Adrenal gland (tissue), 9 donors: ENCODE measurements at regions not wholly inside any gene's neighbourhood (a gene's known extent, or its start where the extent isn't known, plus 50 kb on each side); places are given as distances from the start of the nearest gene placed in this dataset.

ENCODE experiments used
- DNase-seq, 7 donors: peaks; one replicate each; pipeline ENCODE4 v3.0.0-alpha.2; 2019 to 2020
- H3K27ac ChIP-seq, 5 donors: fragments of 200-600 bp; sonication (generic) in 4 of 5; 1 replicate in 3 of 5; 2 replicates in 2 of 5; pipeline versions ENCODE4 v1.5.1 to v1.8.0; 2016 to 2020; ENCODE audit warnings: mild to moderate bottlenecking in 1 of 5
- H3K27me3 ChIP-seq: fragments of 200-600 bp; 2 replicates; pipeline ENCODE4 v1.8.0; 2021
- H3K36me3 ChIP-seq, 2 donors: fragments of 200-600 bp; replicated peaks in 1 of 2; 1 replicate in 1 of 2; 2 replicates in 1 of 2; pipeline versions ENCODE4 v1.5.1 to v1.8.0; 2018 to 2022
- H3K4me1 ChIP-seq, 2 donors: fragments of 200-600 bp; replicated peaks in 1 of 2; 1 replicate in 1 of 2; 2 replicates in 1 of 2; pipeline versions ENCODE4 v1.5.1 to v1.8.0; 2018 to 2021
- H3K4me3 ChIP-seq, 4 donors: fragments of 200-600 bp; sonication (generic) in 3 of 4; one replicate each; pipeline ENCODE4 v1.5.1; 2016 to 2018
- H3K9me3 ChIP-seq, 3 donors: fragments of 200-600 bp; sonication (generic) in 1 of 3; replicated peaks in 1 of 3; 1 replicate in 2 of 3; 2 replicates in 1 of 3; pipeline versions ENCODE4 v1.5.1 to v1.8.0; 2016 to 2021
- POLR2A ChIP-seq, 2 donors: fragments of 450-650 bp; IDR thresholded peaks; one replicate each; pipeline ENCODE4 v1.6.1; 2017; ENCODE audit warnings: antibody characterized with exemption in 2 of 2, mild to moderate bottlenecking in 2 of 2, moderate library complexity in 1 of 2
- WGBS, 4 donors: extraction: QIAGEN DNeasy Blood & Tissue Kit in 2 of 4; methylation state at CpG; one replicate each; pipeline versions ENCODE4 v1.1.5 to v1.1.7; 2013 to 2017; 5-methylcytosine and 5-hydroxymethylcytosine counted together
- intact Hi-C, 2 donors: fragments of 100-400 bp; cut with DNase I; formaldehyde crosslinking; loops; one replicate each; pipeline versions ENCODE4 v1.14.1 to v1.15.0; 2022 to 2023
- TF ChIP-seq, protein P1 (sequence below), 6 experiments: fragments of 450-650 bp in 4 of 6; fragments of 200-600 bp in 2 of 6; sonication (generic) in 1 of 6; IDR thresholded peaks; 1 replicate in 5 of 6; 2 replicates in 1 of 6; pipeline versions ENCODE4 v1.5.1 to v1.8.0; 2016 to 2021; ENCODE audit warnings: antibody characterized with exemption in 6 of 6, mild to moderate bottlenecking in 2 of 6, moderate library complexity in 1 of 6
- donor health status: healthy with polysubstance abuse.
- donor health status: Bipolar disorder and iron deficiency.
- donor health status: DM: yes; HTN: yes; CAD: no.
- donor health status: DM: no; HTN: no; CAD: no.
- donor health status: DM: no; HTN: no; CAD: no.

DNA sequence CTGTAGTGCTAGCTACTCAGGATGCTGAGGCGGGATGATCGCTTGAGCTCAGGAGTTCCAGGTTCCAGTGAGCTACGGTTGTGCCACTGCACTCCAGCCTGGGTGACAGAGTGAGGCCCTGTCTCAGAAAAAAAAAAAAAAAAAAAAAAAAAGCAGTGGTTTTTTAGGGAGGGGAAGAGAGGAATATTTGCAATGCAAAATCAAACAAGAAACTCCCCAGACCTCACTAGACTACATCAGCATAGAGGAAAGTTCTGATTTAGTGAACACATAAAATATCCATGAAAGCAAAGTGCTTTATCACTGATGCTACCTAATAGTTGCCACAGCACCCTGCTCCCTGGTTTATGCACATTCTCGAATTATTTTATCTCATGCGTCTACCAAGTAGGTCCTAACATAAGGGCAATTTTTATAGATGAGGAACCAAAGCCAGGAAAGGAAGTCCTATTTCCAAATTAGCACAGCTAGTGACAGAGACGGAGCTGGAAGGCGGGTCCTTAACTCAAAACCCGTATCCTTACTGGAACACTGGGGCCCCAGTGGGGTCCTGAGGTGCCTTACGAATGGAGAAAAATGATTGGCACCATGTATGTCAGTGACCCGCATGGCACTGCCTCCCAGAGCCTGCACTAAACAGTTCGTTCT lies 50.7 kb upstream of the GPR157 start:
- peaks cover 16 to 33% of the 10 kb centered on the region in 2 donors for H3K4me1 ChIP-seq
- H3K27me3 ChIP-seq = no peaks in the 10 kb centered on the region
- H3K4me3 ChIP-seq = no peak overlapping the region
- WGBS, 4 donors = 81 to 89% (median 85%) methylated on average over 10 to 11 of the region's 11 CpGs
- H3K27ac ChIP-seq = peak overlapping the region in 4 of 5 donors; percentile 4 to 94 (median 47)
- H3K9me3 ChIP-seq = no peaks in the 10 kb centered on the region
- intact Hi-C loops = loop anchor here in 1 of 2 donors (5.0 kb wide), 1 partner anchor 32 kb away; no protein-coding TSS in a partner anchor
- no peak for DNase-seq
- no peak for TF ChIP-seq POLR2A (IDR thresholded peaks at IDR 0.05)
- TF ChIP-seq, protein P1, sequence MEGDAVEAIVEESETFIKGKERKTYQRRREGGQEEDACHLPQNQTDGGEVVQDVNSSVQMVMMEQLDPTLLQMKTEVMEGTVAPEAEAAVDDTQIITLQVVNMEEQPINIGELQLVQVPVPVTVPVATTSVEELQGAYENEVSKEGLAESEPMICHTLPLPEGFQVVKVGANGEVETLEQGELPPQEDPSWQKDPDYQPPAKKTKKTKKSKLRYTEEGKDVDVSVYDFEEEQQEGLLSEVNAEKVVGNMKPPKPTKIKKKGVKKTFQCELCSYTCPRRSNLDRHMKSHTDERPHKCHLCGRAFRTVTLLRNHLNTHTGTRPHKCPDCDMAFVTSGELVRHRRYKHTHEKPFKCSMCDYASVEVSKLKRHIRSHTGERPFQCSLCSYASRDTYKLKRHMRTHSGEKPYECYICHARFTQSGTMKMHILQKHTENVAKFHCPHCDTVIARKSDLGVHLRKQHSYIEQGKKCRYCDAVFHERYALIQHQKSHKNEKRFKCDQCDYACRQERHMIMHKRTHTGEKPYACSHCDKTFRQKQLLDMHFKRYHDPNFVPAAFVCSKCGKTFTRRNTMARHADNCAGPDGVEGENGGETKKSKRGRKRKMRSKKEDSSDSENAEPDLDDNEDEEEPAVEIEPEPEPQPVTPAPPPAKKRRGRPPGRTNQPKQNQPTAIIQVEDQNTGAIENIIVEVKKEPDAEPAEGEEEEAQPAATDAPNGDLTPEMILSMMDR (IDR thresholded peaks at IDR 0.05) = no peak
- no peaks in the 10 kb centered on the region for H3K36me3 ChIP-seq

DNA sequence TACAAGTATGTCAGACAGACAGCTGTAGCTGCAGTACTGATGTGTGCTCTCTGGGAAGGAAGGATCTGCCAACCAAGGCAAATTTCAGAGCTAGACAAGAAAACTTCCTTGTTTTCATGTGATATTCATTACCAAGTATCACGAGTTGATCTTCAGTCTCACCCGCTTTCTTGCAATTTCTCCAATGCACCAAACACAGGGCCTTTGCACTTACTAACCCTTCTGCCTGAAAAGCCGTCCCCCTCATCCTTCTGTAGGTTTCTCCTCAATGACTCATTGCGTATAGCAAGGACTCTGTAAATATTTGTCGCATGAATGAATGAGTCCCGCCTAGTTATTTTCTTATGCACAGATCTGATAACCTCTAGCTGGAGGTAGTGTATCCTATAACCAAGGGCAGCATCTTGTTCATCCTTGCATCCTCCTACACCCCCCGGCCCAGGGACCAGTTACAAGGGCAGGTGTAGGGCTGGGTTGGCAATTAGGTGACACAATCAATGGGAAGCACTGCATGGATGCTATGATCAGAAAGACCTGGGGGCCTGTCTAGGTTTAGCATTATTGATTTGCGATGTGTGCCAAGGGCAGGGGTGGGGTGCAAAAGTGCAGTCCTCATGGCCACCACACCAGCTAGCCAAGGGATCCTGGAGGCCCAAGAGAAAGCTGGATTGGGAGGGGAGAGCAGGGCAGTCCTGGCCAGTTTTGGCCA lies 51.4 kb upstream of the GPR157 start:
- Histone ChIP-seq H3K36me3 (no peaks in the 10 kb centered on the region), H3K27me3 (no peaks in the 10 kb centered on the region), H3K27ac (peak overlapping the region in 4 of 5 donors; percentile 4 to 94 (median 47)), H3K4me3 (peak overlapping the region in 1 of 4 donors; percentile 97), H3K9me3 (no peaks in the 10 kb centered on the region), H3K4me1 (peaks cover 16 to 33% of the 10 kb centered on the region in 2 donors)
- TF ChIP-seq, protein P1 (IDR thresholded peaks at IDR 0.05) = no peak
- TF ChIP-seq POLR2A (IDR thresholded peaks at IDR 0.05) = no peak
- intact Hi-C loops = loop anchor here in 1 of 2 donors (5.0 kb wide), 1 partner anchor 33 kb away; no protein-coding TSS in a partner anchor
- no peak for DNase-seq
- WGBS, 4 donors = 77 to 91% (median 83%) methylated on average over 8 of the region's 8 CpGs

DNA sequence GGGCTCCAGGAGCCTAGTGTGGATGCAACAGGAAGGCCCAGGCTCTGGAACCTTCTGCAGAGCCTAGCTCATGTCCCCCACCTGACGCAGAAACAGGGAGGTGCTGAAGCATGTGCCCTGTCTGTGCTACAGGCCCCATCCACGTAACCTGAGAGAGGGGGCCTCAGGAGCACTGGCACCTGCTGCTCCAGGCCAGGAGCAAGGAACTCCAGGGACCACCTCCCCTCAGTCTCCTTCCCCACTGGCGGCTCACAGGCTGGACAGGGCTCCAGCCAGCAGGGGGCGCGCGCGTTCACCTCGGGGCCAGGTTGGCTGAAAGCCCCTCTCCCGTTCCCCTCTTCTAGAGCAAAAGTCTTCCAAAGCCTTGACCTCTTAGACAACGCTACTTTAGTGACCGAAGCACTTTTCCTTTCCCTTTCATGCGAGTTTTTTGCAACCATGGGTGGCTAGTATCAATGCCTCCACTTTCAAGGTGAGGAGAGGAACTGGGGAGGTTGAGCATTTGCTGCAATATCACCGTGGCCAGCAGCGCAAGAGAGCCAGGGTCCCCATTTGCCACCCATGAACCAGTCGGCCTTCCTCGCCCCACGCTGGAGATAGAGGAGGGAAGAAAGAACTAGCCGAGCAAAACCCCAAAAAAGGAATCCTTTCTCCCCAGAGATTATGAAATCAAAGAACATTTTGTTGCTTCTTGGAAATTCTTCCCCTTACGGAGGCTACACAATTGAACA lies 52.4 kb upstream of the GPR157 start:
- intact Hi-C loops = loop anchor here in 1 of 2 donors (5.0 kb wide), 1 partner anchor 34 kb away; no protein-coding TSS in a partner anchor
- Histone ChIP-seq H3K27ac (peak overlapping the region; percentile 40 to 94 (median 85)), H3K4me1 (peaks cover 16 to 33% of the 10 kb centered on the region in 2 donors), H3K27me3 (no peaks in the 10 kb centered on the region), H3K9me3 (no peaks in the 10 kb centered on the region), H3K4me3 (peak overlapping the region; percentile 22 to 97 (median 58)), H3K36me3 (no peaks in the 10 kb centered on the region)
- 1 to 13% (median 13%) methylated on average over 12 to 19 of the region's 19 CpGs for WGBS, 4 donors
- TF ChIP-seq, protein P1 (IDR thresholded peaks at IDR 0.05) = peak; percentile 85 to 95 (median 94)
- TF ChIP-seq POLR2A (IDR thresholded peaks at IDR 0.05) = peak in 1 of 2 donors; percentile 5
- DNase-seq = peak; percentile 59 to 82 (median 77)
